Effector memory CD8-positive, alpha-beta T cell (primary cell): ENCODE measurements at regions not wholly inside any gene's neighbourhood (a gene's known extent, or its start where the extent isn't known, plus 50 kb on each side); places are given as distances from the start of the nearest gene placed in this dataset.

Experiments used
- ATAC-seq: fragments of 150-1000 bp; cut with Tn5 transposase; replicated peaks from 2 replicates; pipeline ENCODE4 v1.10.0; 2021; ENCODE audit warnings: mild to moderate bottlenecking, moderate library complexity
- DNase-seq, 3 experiments: peaks; one replicate each; pipeline ENCODE4 v3.0.0; 2021
- H3K27ac Mint-ChIP-seq, 2 donors: one replicate each; pipeline ENCODE4 v1.8.0; 2022; ENCODE audit warnings: mild to moderate bottlenecking in 2 of 2, mixed read lengths in 2 of 2, moderate library complexity in 2 of 2
- H3K27me3 Mint-ChIP-seq, 2 donors: one replicate each; pipeline ENCODE4 v1.8.0; 2022; ENCODE audit warnings: mixed read lengths in 2 of 2
- H3K36me3 Mint-ChIP-seq: one replicate; pipeline ENCODE4 v1.8.0; 2022; ENCODE audit warnings: mild to moderate bottlenecking, moderate library complexity, mixed read lengths; ENCODE audit not compliant: insufficient read depth
- H3K4me1 Mint-ChIP-seq, 2 donors: one replicate each; pipeline ENCODE4 v1.8.0; 2022; ENCODE audit warnings: low read depth in 2 of 2, mixed read lengths in 2 of 2
- H3K4me3 Mint-ChIP-seq, 2 donors: one replicate each; pipeline ENCODE4 v1.8.0; 2022; ENCODE audit warnings: mild to moderate bottlenecking in 2 of 2, mixed read lengths in 2 of 2, moderate library complexity in 2 of 2
- H3K9me3 Mint-ChIP-seq, 2 donors: one replicate each; pipeline ENCODE4 v1.8.0; 2022; ENCODE audit warnings: mixed read lengths in 2 of 2

DNA sequence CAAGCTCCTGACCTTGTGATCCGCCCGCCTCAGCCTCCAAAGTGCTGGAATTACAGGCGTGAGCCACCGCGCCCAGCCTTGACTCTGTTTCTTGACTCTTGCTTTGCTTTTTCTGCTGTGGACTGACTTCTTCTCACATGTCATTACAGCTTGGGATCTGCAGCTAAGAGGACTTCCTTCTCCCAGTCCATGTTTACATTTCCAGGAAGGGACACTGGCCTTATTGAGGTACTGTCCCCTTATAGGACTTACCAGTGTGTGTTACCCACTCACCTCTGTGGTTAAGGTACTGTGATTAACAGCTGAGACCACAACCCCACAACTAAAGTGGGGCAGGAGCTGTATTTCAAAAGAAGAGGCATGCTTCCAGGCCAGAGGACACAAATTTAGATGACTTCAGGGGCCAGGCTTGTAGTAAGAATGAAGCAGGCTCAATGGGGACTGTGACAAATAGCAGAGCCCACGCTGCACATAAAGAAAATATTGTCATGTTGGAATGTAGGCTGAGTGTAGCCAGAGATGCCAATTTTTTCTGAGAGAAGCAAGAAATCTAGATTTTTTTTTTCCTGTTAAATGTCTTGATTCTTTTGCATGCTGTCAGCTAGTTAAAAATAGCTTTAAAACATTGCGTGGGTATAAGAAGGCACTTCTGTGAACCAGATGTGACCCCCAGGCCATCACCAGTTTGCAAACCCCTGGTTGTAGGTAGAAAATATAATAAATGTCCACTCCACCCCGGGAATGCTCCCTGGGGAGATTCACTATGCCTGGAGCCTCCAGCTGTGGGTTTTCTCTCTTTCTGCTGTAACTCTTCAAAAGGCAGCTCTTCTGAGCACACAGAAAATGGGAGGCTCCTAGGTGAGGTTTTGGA is 75.0 kb downstream of the PTPDC1 start:
- H3K27me3 Mint-ChIP-seq = peaks cover 5 to 17% of the 10 kb centered on the region in 2 donors
- DNase-seq (no peak), ATAC-seq (no peak)
- no peaks in the 10 kb centered on the region for H3K9me3 Mint-ChIP-seq
- H3K4me3 Mint-ChIP-seq = no peak overlapping the region
- no peak overlapping the region for H3K27ac Mint-ChIP-seq
- no peaks in the 10 kb centered on the region for H3K36me3 Mint-ChIP-seq
- peaks cover 0 to 2% of the 10 kb centered on the region in 2 donors for H3K4me1 Mint-ChIP-seq

- no peak for DNase-seq
- peaks cover 5 to 17% of the 10 kb centered on the region in 2 donors for H3K27me3 Mint-ChIP-seq
- no peak for ATAC-seq
- peaks cover 2% of the 10 kb centered on the region for H3K36me3 Mint-ChIP-seq
- no peaks in the 10 kb centered on the region for H3K9me3 Mint-ChIP-seq
- peaks cover 10 to 12% of the 10 kb centered on the region in 2 donors for H3K4me1 Mint-ChIP-seq
- no peak overlapping the region for H3K4me3 Mint-ChIP-seq
- H3K27ac Mint-ChIP-seq = peak overlapping the region in 1 of 2 donors; percentile 38
These were observed 76.6 kb downstream of the PTPDC1 start for GRCh38 chr9:94160594-94161501.

GRCh38 chr9:94161673-94162072 is 77.4 kb downstream of the PTPDC1 start:
- no peaks in the 10 kb centered on the region for H3K9me3 Mint-ChIP-seq
- H3K4me1 Mint-ChIP-seq = peaks cover 10 to 12% of the 10 kb centered on the region in 2 donors
- H3K4me3 Mint-ChIP-seq = no peak overlapping the region
- peaks cover 7% of the 10 kb centered on the region for H3K36me3 Mint-ChIP-seq
- no peak overlapping the region for H3K27ac Mint-ChIP-seq
- ATAC-seq (no peak), DNase-seq (no peak)
- H3K27me3 Mint-ChIP-seq = peaks cover 2 to 15% of the 10 kb centered on the region in 2 donors

DNA sequence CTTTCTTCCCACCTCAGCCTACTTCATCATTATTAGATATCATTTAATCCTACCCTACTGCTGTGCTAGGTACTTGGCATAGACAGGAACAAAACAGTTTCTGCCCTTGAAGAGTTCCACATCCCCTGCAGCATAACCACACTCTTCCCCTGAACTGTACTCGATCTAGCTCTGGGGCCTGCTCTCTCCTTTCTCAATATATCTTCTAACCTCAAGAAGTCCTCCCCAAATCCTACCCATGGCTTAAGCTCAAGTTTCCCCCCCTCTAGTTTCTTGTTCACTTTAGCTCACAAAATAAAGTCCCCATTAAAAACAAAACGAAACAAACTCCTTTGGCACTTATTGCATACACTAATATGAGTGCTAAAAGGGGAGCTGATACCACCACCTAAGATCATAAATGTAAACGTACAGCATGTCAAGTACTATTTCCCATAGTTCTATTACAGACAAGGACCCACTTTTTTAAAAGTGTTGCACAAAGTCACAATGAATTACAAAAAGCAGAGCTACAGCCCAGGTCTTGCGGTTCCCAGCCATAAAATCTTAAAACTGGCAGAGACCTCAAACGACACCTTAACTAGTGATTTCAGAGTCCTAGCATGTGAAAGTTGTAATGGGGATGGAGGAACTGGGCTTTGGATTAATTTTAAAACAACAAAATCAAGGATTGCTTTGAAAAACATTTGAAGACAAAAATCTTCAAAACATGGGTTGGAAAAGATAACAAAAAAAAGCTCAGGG is 80.7 kb downstream of the PTPDC1 start:
- H3K36me3 Mint-ChIP-seq = peaks cover 11% of the 10 kb centered on the region

DNA sequence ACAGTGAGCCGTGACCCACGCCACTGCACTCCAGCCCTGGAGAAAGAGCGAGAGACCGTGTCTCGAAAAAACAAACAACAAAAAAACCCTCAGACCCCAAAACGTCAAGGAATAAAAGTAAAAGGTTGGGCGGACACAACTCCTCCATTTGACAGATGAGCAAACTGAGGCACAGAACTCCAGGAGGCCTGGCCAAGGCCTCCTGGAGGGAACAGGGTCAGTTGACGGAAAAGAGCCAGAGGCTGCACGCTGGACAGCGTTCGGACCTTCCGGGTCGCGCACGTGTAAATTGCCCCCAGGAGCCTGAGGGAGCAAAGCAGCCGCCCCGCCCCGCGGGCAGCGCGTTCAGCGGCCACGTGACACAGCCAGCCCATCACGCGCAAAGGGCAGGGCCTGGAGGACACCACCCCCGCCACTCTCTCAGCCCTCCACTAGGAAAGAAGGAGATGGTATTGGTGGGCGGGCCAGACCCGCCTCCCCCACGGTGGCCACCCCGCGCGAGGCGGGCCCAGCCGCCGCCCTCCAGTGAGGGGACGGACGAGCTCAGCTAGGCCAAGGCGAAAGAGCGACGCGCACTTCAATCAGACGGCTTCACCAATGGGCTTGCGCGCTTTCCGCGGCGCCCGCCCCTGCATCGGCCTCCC is 81.5 kb downstream of the PTPDC1 start:
- ATAC-seq = peak; percentile 86
- Mint-ChIP-seq H3K4me3 (peak overlapping the region; percentile 87 to 88), H3K27me3 (no peaks in the 10 kb centered on the region), H3K27ac (peak overlapping the region; percentile 95), H3K4me1 (peaks cover 32 to 44% of the 10 kb centered on the region in 2 donors), H3K9me3 (no peaks in the 10 kb centered on the region), H3K36me3 (peaks cover 11% of the 10 kb centered on the region)
- DNase-seq = peak; percentile 95 to 97 (median 96)

More for the DNA sequence above, 80.7 kb downstream of the PTPDC1 start:
- H3K9me3 Mint-ChIP-seq = no peaks in the 10 kb centered on the region
- DNase-seq (no peak), ATAC-seq (no peak)
- peaks cover 29 to 38% of the 10 kb centered on the region in 2 donors for H3K4me1 Mint-ChIP-seq
- H3K27me3 Mint-ChIP-seq = peaks cover 0 to 6% of the 10 kb centered on the region in 2 donors
- H3K4me3 Mint-ChIP-seq = peak overlapping the region; percentile 87 to 88
- peak overlapping the region; percentile 95 for H3K27ac Mint-ChIP-seq

GRCh38 chr9:94166236-94166975 is 82.1 kb downstream of the PTPDC1 start:
- peak overlapping the region; percentile 87 to 88 for H3K4me3 Mint-ChIP-seq
- peak; percentile 59 for ATAC-seq
- no peaks in the 10 kb centered on the region for H3K9me3 Mint-ChIP-seq
- H3K27me3 Mint-ChIP-seq = no peaks in the 10 kb centered on the region
- peaks cover 32 to 44% of the 10 kb centered on the region in 2 donors for H3K4me1 Mint-ChIP-seq
- peak overlapping the region; percentile 95 for H3K27ac Mint-ChIP-seq
- DNase-seq = peak; percentile 89 to 91 (median 90)
- H3K36me3 Mint-ChIP-seq = peaks cover 12% of the 10 kb centered on the region

GRCh38 chr9:94166976-94167346 is 82.7 kb downstream of the PTPDC1 start:
- no peak for ATAC-seq

GRCh38 chr9:94167376-94167890 is 83.2 kb downstream of the PTPDC1 start:
- H3K4me3 Mint-ChIP-seq = peak overlapping the region; percentile 87 to 88
- peak overlapping the region; percentile 95 for H3K27ac Mint-ChIP-seq
- peaks cover 35 to 53% of the 10 kb centered on the region in 2 donors for H3K4me1 Mint-ChIP-seq
- DNase-seq (no peak), ATAC-seq (no peak)
- H3K36me3 Mint-ChIP-seq = peaks cover 18% of the 10 kb centered on the region
- H3K27me3 Mint-ChIP-seq = no peaks in the 10 kb centered on the region
- H3K9me3 Mint-ChIP-seq = no peaks in the 10 kb centered on the region

More at GRCh38 chr9:94166976-94167346, 82.7 kb downstream of the PTPDC1 start:
- Mint-ChIP-seq H3K4me1 (peaks cover 35 to 49% of the 10 kb centered on the region in 2 donors), H3K27me3 (no peaks in the 10 kb centered on the region), H3K4me3 (peak overlapping the region; percentile 87 to 88), H3K9me3 (no peaks in the 10 kb centered on the region), H3K36me3 (peaks cover 18% of the 10 kb centered on the region), H3K27ac (peak overlapping the region; percentile 95)
- no peak for DNase-seq

- ATAC-seq (no peak), DNase-seq (no peak)
- H3K9me3 Mint-ChIP-seq = no peaks in the 10 kb centered on the region
- peak overlapping the region; percentile 95 for H3K27ac Mint-ChIP-seq
- peaks cover 44 to 63% of the 10 kb centered on the region in 2 donors for H3K4me1 Mint-ChIP-seq
- H3K36me3 Mint-ChIP-seq = peaks cover 23% of the 10 kb centered on the region
- no peaks in the 10 kb centered on the region for H3K27me3 Mint-ChIP-seq
- peak overlapping the region; percentile 87 to 88 for H3K4me3 Mint-ChIP-seq
These were observed 84.1 kb downstream of the PTPDC1 start for GRCh38 chr9:94168203-94169000.

GRCh38 chr9:94169968-94170367 is 85.7 kb downstream of the PTPDC1 start:
- no peak for ATAC-seq

GRCh38 chr9:94173632-94174031 is 85.5 kb upstream of the ZNF169 start:
- Mint-ChIP-seq H3K9me3 (no peaks in the 10 kb centered on the region), H3K36me3 (peaks cover 45% of the 10 kb centered on the region), H3K4me3 (peak overlapping the region; percentile 40 to 54), H3K27ac (peak overlapping the region; percentile 79 to 86), H3K27me3 (no peaks in the 10 kb centered on the region), H3K4me1 (peaks cover 52 to 72% of the 10 kb centered on the region in 2 donors)
- DNase-seq (no peak), ATAC-seq (no peak)

More at GRCh38 chr9:94169968-94170367, 85.7 kb downstream of the PTPDC1 start:
- no peaks in the 10 kb centered on the region for H3K9me3 Mint-ChIP-seq
- peak overlapping the region; percentile 9 to 32 for H3K27ac Mint-ChIP-seq
- peak overlapping the region; percentile 2 to 66 for H3K4me3 Mint-ChIP-seq
- H3K4me1 Mint-ChIP-seq = peaks cover 54 to 76% of the 10 kb centered on the region in 2 donors
- peaks cover 30% of the 10 kb centered on the region for H3K36me3 Mint-ChIP-seq
- no peaks in the 10 kb centered on the region for H3K27me3 Mint-ChIP-seq
- DNase-seq = no peak
